Mesenchymal stem cell (in vitro differentiated cells and primary cell): ENCODE measurements at regions not wholly inside any gene's neighbourhood (a gene's known extent, or its start where the extent isn't known, plus 50 kb on each side); places are given as distances from the start of the nearest gene placed in this dataset.

Source experiments
- DNase-seq: peaks from one replicate; pipeline ENCODE4 v3.0.0-alpha.2; 2013
- H2AFZ ChIP-seq: one replicate; pipeline ENCODE4 v1.6.1; 2013; ENCODE audit warnings: low read depth, mild to moderate bottlenecking, control low read depth, inconsistent platforms, low read length, moderate library complexity
- H2AK5ac ChIP-seq: 2 replicates; pipeline ENCODE4 v1.6.1; 2013; ENCODE audit warnings: low read length, moderate library complexity, mild to moderate bottlenecking, inconsistent platforms; ENCODE audit not compliant: severe bottlenecking
- H2BK120ac ChIP-seq: one replicate; pipeline ENCODE4 v1.6.1; 2013; ENCODE audit warnings: low read depth, mild to moderate bottlenecking, inconsistent platforms, low read length, moderate library complexity
- H2BK12ac ChIP-seq, 2 experiments: one replicate each; pipeline ENCODE4 v1.6.1; 2013; ENCODE audit warnings: inconsistent platforms in 2 of 2, low read length in 2 of 2, mild to moderate bottlenecking in 2 of 2, moderate library complexity in 2 of 2, control low read depth in 1 of 2
- H2BK15ac ChIP-seq: one replicate; pipeline ENCODE4 v1.6.1; 2013; ENCODE audit warnings: mild to moderate bottlenecking, low read depth, inconsistent platforms; ENCODE audit not compliant: poor library complexity, severe bottlenecking
- H2BK5ac ChIP-seq: 2 replicates; pipeline ENCODE4 v1.6.1; 2013; ENCODE audit warnings: low read depth, mild to moderate bottlenecking, low read length, control low read depth, inconsistent platforms; ENCODE audit not compliant: poor library complexity, severe bottlenecking
- H3K14ac ChIP-seq, 2 experiments: one replicate each; pipeline ENCODE4 v1.6.1; 2013; ENCODE audit warnings: inconsistent platforms in 2 of 2, low read length in 2 of 2, control low read depth in 1 of 2, mild to moderate bottlenecking in 1 of 2, moderate library complexity in 1 of 2
- H3K18ac ChIP-seq, 2 experiments: one replicate each; pipeline ENCODE4 v1.6.1; 2013; ENCODE audit warnings: inconsistent platforms in 2 of 2, low read length in 2 of 2, control low read depth in 1 of 2, low read depth in 1 of 2, mild to moderate bottlenecking in 1 of 2
- H3K23ac ChIP-seq, 2 experiments: one replicate each; pipeline ENCODE4 v1.6.1; 2013; ENCODE audit warnings: inconsistent platforms in 2 of 2, low read length in 2 of 2, mild to moderate bottlenecking in 2 of 2, moderate library complexity in 2 of 2, control low read depth in 1 of 2
- H3K27ac ChIP-seq: 2 replicates; pipeline ENCODE4 v1.5.1; 2013; ENCODE audit warnings: mild to moderate bottlenecking, moderate library complexity, low read length, control low read depth, inconsistent platforms; ENCODE audit not compliant: poor library complexity, severe bottlenecking
- H3K27me3 ChIP-seq, 2 experiments: 2 replicates each; pipeline versions ENCODE4 v1.6.1 to v1.7.0; 2013; ENCODE audit warnings: low read length in 2 of 2, mild to moderate bottlenecking in 2 of 2, moderate library complexity in 2 of 2, control low read depth in 1 of 2, inconsistent platforms in 1 of 2; ENCODE audit not compliant: control insufficient read depth in 1 of 2, insufficient read depth in 1 of 2
- H3K36me3 ChIP-seq, 2 experiments: 2 replicates each; pipeline versions ENCODE4 v1.6.1 to v1.7.0; 2013; ENCODE audit warnings: low read length in 2 of 2, control low read depth in 1 of 2, inconsistent platforms in 1 of 2, low read depth in 1 of 2, mild to moderate bottlenecking in 1 of 2; ENCODE audit not compliant: insufficient read depth in 2 of 2, control insufficient read depth in 1 of 2
- H3K4ac ChIP-seq, 2 experiments: one replicate each; pipeline ENCODE4 v1.6.1; 2013; ENCODE audit warnings: inconsistent platforms in 2 of 2, low read length in 2 of 2, mild to moderate bottlenecking in 2 of 2, moderate library complexity in 2 of 2, control low read depth in 1 of 2, low read depth in 1 of 2
- H3K4me1 ChIP-seq: 2 replicates; pipeline ENCODE4 v1.6.1; 2013; ENCODE audit warnings: low read depth, low read length, control low read depth; ENCODE audit not compliant: control insufficient read depth, insufficient read depth
- H3K4me2 ChIP-seq: 2 replicates; pipeline ENCODE4 v1.6.1; 2013; ENCODE audit warnings: low read length, mild to moderate bottlenecking, inconsistent platforms; ENCODE audit not compliant: poor library complexity, severe bottlenecking
- H3K4me3 ChIP-seq, 2 experiments: 2 replicates each; pipeline versions ENCODE4 v1.5.1 to v1.7.0; 2013; ENCODE audit warnings: low read length in 2 of 2, mild to moderate bottlenecking in 2 of 2, control low read depth in 1 of 2, low read depth in 1 of 2; ENCODE audit not compliant: insufficient read depth in 1 of 2
- H3K79me1 ChIP-seq: replicated peaks from 2 replicates; pipeline ENCODE4 v1.6.1; 2013; ENCODE audit warnings: mild to moderate bottlenecking, control low read depth, low read length, inconsistent platforms; ENCODE audit not compliant: poor library complexity, severe bottlenecking
- H3K9ac ChIP-seq: 2 replicates; pipeline ENCODE4 v1.7.0; 2013; ENCODE audit warnings: mild to moderate bottlenecking, low read length, moderate library complexity
- H3K9me3 ChIP-seq: 2 replicates; pipeline ENCODE4 v1.7.0; 2013; ENCODE audit warnings: mild to moderate bottlenecking, low read length; ENCODE audit not compliant: control insufficient read depth
- H4K8ac ChIP-seq: one replicate; pipeline ENCODE4 v1.6.1; 2013; ENCODE audit warnings: inconsistent platforms, mild to moderate bottlenecking, low read length, moderate library complexity
- H4K91ac ChIP-seq: one replicate; pipeline ENCODE4 v1.6.1; 2013; ENCODE audit warnings: mild to moderate bottlenecking, low read length, inconsistent platforms
- WGBS: methylation state at CpG from one replicate; pipeline ENCODE4 v1.1.7; 2013; ENCODE audit warnings: mixed read lengths; 5-methylcytosine and 5-hydroxymethylcytosine counted together

- peaks cover 10% of the 10 kb centered on the region for H3K4me1 ChIP-seq
- H3K23ac ChIP-seq = no peak overlapping the region
- 81% methylated on average over 9 of the region's 9 CpGs for WGBS
- H3K4ac ChIP-seq = no peak overlapping the region
- no peak overlapping the region for H2BK12ac ChIP-seq
- no peak overlapping the region for H3K9ac ChIP-seq
- no peaks in the 10 kb centered on the region for H3K9me3 ChIP-seq
- H2BK15ac ChIP-seq = no peak overlapping the region
- no peak overlapping the region for H3K14ac ChIP-seq
- H2BK5ac ChIP-seq = no peak overlapping the region
- H4K8ac ChIP-seq = no peak overlapping the region
- no peak overlapping the region for H3K18ac ChIP-seq
- peak overlapping the region; percentile 18 for H2AK5ac ChIP-seq
- H4K91ac ChIP-seq = no peak overlapping the region
- no peak for DNase-seq
- H3K27ac ChIP-seq = no peak overlapping the region
- no peaks in the 10 kb centered on the region for H3K36me3 ChIP-seq
- H3K4me2 ChIP-seq = no peak overlapping the region
- H2BK120ac ChIP-seq = no peak overlapping the region
- H3K27me3 ChIP-seq = peaks cover 0 to 54% of the 10 kb centered on the region in 2 experiments
- no peak overlapping the region for H3K4me3 ChIP-seq
- no peak overlapping the region for H2AFZ ChIP-seq
- no peaks in the 10 kb centered on the region for H3K79me1 ChIP-seq
Observed at GRCh38 chr15:79178594-79178993, 88.0 kb upstream of the RASGRF1 start.

GRCh38 chr15:79176151-79176550 is 85.6 kb upstream of the RASGRF1 start:
- H3K9me3 ChIP-seq = no peaks in the 10 kb centered on the region
- no peaks in the 10 kb centered on the region for H3K36me3 ChIP-seq
- no peak overlapping the region for H2BK15ac ChIP-seq
- H3K9ac ChIP-seq = no peak overlapping the region
- DNase-seq = no peak
- no peak overlapping the region for H2BK120ac ChIP-seq
- H3K79me1 ChIP-seq = no peaks in the 10 kb centered on the region
- H3K4ac ChIP-seq = no peak overlapping the region
- no peak overlapping the region for H2AFZ ChIP-seq
- no peak overlapping the region for H2AK5ac ChIP-seq
- peaks cover 21% of the 10 kb centered on the region for H3K4me1 ChIP-seq
- H2BK5ac ChIP-seq = no peak overlapping the region
- H3K27me3 ChIP-seq = peaks cover 0 to 65% of the 10 kb centered on the region in 2 experiments
- no peak overlapping the region for H3K4me2 ChIP-seq
- no peak overlapping the region for H3K27ac ChIP-seq
- WGBS = 45% methylated on average over 1 of the region's 1 CpG
- no peak overlapping the region for H3K23ac ChIP-seq
- H2BK12ac ChIP-seq = no peak overlapping the region
- no peak overlapping the region for H3K18ac ChIP-seq
- H4K91ac ChIP-seq = no peak overlapping the region
- no peak overlapping the region for H3K14ac ChIP-seq
- H3K4me3 ChIP-seq = no peak overlapping the region
- no peak overlapping the region for H4K8ac ChIP-seq

- Histone ChIP-seq H2BK15ac (no peak overlapping the region), H3K4me1 (peaks cover 21% of the 10 kb centered on the region), H2BK12ac (no peak overlapping the region), H3K4me2 (no peak overlapping the region), H3K36me3 (no peaks in the 10 kb centered on the region), H4K91ac (no peak overlapping the region), H3K14ac (no peak overlapping the region), H3K18ac (no peak overlapping the region), H3K9me3 (no peaks in the 10 kb centered on the region), H2AFZ (no peak overlapping the region), H2AK5ac (no peak overlapping the region), H2BK120ac (no peak overlapping the region), H3K23ac (no peak overlapping the region), H3K4ac (no peak overlapping the region), H3K4me3 (no peak overlapping the region), H3K9ac (no peak overlapping the region), H3K79me1 (no peaks in the 10 kb centered on the region), H3K27me3 (peaks cover 0 to 61% of the 10 kb centered on the region in 2 experiments), H3K27ac (no peak overlapping the region), H4K8ac (no peak overlapping the region), H2BK5ac (no peak overlapping the region)
- DNase-seq = no peak
- 83% methylated on average over 10 of the region's 10 CpGs for WGBS
Observed at GRCh38 chr15:79172801-79173460, 82.4 kb upstream of the RASGRF1 start.

GRCh38 chr15:79172032-79172481 is 81.5 kb upstream of the RASGRF1 start:
- peaks cover 0 to 56% of the 10 kb centered on the region in 2 experiments for H3K27me3 ChIP-seq
- no peak overlapping the region for H2BK120ac ChIP-seq
- H4K8ac ChIP-seq = no peak overlapping the region
- no peak overlapping the region for H3K9ac ChIP-seq
- H2AFZ ChIP-seq = no peak overlapping the region
- H3K4me3 ChIP-seq = no peak overlapping the region
- H3K79me1 ChIP-seq = no peaks in the 10 kb centered on the region
- H2BK15ac ChIP-seq = no peak overlapping the region
- no peak overlapping the region for H4K91ac ChIP-seq
- no peak overlapping the region for H3K4ac ChIP-seq
- H3K23ac ChIP-seq = no peak overlapping the region
- H3K4me2 ChIP-seq = no peak overlapping the region
- H3K9me3 ChIP-seq = no peaks in the 10 kb centered on the region
- H3K36me3 ChIP-seq = no peaks in the 10 kb centered on the region
- no peak overlapping the region for H3K18ac ChIP-seq
- no peak overlapping the region for H2BK5ac ChIP-seq
- DNase-seq = no peak
- H3K4me1 ChIP-seq = peaks cover 21% of the 10 kb centered on the region
- no peak overlapping the region for H3K27ac ChIP-seq
- H2BK12ac ChIP-seq = no peak overlapping the region
- 65% methylated on average over 7 of the region's 7 CpGs for WGBS
- H2AK5ac ChIP-seq = no peak overlapping the region
- H3K14ac ChIP-seq = no peak overlapping the region
